ENCODE measurements at regions not wholly inside any gene's neighbourhood (a gene's known extent, or its start where the extent isn't known, plus 50 kb on each side); places are given as distances from the start of the nearest gene placed in this dataset.
"Not testable (repeated sequence)": the region's sequence is repeated elsewhere in the genome, so short reads cannot be mapped to it uniquely, and the experiment has no call there.

- TF ChIP-seq, protein P1, sequence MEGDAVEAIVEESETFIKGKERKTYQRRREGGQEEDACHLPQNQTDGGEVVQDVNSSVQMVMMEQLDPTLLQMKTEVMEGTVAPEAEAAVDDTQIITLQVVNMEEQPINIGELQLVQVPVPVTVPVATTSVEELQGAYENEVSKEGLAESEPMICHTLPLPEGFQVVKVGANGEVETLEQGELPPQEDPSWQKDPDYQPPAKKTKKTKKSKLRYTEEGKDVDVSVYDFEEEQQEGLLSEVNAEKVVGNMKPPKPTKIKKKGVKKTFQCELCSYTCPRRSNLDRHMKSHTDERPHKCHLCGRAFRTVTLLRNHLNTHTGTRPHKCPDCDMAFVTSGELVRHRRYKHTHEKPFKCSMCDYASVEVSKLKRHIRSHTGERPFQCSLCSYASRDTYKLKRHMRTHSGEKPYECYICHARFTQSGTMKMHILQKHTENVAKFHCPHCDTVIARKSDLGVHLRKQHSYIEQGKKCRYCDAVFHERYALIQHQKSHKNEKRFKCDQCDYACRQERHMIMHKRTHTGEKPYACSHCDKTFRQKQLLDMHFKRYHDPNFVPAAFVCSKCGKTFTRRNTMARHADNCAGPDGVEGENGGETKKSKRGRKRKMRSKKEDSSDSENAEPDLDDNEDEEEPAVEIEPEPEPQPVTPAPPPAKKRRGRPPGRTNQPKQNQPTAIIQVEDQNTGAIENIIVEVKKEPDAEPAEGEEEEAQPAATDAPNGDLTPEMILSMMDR (conservative IDR thresholded peaks at IDR 0.05; ENCODE audit: low read depth, low read length), result not testable (repeated sequence)
- not testable (repeated sequence) for TF ChIP-seq EZH2 (IDR thresholded peaks at IDR 0.05; ENCODE audit: low read length, unreplicated experiment)
Measured at GRCh38 chr10:78344257-78344656, 310.6 kb downstream of the RPS24 start.

All from PC-3 (cell line).